Gastroesophageal sphincter (tissue), 3 donors: ENCODE measurements at regions not wholly inside any gene's neighbourhood (a gene's known extent, or its start where the extent isn't known, plus 50 kb on each side); places are given as distances from the start of the nearest gene placed in this dataset.
"Not testable (repeated sequence)": the region's sequence is repeated elsewhere in the genome, so short reads cannot be mapped to it uniquely, and the experiment has no call there.

Experiments used
- POLR2AphosphoS5 ChIP-seq: sonication (generic); formaldehyde crosslinking; IDR thresholded peaks from one replicate; pipeline ENCODE4 v1.6.1; 2017; ENCODE audit warnings: antibody characterized with exemption
- TF ChIP-seq, protein P1 (sequence below), 4 experiments: fragments of 200-600 bp in 2 of 4; fragments of 450-650 bp in 2 of 4; sonication (generic) in 1 of 4; IDR thresholded peaks; one replicate each; pipeline ENCODE4 v1.5.1; 2017 to 2019; ENCODE audit warnings: antibody characterized with exemption in 4 of 4, mild to moderate bottlenecking in 2 of 4, moderate library complexity in 2 of 4

DNA sequence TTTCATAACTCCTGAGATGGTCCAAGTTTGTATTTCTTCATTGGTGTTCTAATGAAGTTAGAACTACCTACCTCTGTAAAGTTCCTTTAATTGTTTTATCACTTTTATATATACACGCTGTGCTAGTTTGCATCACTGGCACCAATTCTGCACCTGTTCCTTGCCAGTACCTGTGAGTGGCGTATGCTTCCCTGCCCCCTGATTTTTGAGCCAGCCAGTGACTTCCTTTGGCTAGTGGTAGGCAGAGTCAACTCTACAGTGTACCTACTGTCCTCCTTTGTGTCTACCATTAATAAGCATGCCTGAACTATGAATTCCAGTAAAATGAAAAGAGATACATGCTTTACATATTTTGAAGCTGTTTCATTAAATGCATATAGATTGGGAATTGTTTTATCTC is 186.8 kb upstream of the SPATA31A3 start:
- TF ChIP-seq, protein P1, sequence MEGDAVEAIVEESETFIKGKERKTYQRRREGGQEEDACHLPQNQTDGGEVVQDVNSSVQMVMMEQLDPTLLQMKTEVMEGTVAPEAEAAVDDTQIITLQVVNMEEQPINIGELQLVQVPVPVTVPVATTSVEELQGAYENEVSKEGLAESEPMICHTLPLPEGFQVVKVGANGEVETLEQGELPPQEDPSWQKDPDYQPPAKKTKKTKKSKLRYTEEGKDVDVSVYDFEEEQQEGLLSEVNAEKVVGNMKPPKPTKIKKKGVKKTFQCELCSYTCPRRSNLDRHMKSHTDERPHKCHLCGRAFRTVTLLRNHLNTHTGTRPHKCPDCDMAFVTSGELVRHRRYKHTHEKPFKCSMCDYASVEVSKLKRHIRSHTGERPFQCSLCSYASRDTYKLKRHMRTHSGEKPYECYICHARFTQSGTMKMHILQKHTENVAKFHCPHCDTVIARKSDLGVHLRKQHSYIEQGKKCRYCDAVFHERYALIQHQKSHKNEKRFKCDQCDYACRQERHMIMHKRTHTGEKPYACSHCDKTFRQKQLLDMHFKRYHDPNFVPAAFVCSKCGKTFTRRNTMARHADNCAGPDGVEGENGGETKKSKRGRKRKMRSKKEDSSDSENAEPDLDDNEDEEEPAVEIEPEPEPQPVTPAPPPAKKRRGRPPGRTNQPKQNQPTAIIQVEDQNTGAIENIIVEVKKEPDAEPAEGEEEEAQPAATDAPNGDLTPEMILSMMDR (IDR thresholded peaks at IDR 0.05) = not testable (repeated sequence)
- not testable (repeated sequence) for TF ChIP-seq POLR2AphosphoS5
